ENCODE measurements at regions not wholly inside any gene's neighbourhood (a gene's known extent, or its start where the extent isn't known, plus 50 kb on each side); places are given as distances from the start of the nearest gene placed in this dataset.

DNA sequence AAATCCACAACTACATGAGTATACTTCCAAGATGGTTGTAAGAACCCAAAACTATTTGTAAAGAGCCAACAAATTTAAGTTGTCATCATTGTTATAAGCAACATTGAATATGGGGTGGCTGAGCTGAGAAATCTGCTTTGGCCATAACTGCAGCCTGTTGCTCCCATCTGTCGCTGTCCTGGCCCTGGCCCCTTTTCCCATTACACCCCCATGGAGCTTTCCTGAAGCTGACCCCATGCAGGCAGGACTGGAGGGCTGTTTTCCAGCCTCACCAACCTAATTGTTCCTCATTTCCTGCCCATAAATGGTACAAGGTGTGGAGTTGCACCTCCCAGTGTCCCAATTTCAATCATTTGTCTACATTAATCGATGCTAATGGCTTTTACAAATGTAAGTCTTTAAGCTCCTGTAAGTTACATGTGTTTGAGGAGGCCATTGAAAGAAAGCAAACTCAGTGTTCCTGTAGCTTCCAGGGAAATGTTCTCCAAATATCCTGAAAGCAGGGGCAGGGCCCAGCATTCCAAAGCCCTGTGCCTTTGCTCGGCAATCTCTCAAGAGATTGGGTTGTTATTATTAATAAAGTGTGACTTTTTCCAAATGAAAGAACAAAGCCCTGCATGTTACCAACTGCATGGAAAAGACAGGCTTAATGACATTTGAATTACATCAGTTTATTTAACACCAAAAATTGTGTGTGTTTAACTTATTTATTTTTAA, 545.9 kb downstream of the PLPP3 start:
- DNase-seq (ENCODE audit: low read depth in 1 of 2, low spot score in 1 of 2) = no peak
- TF ChIP-seq SPI1 (IDR thresholded peaks at IDR 0.05; ENCODE audit: borderline replicate concordance, low read depth) (no peak), GABPA (IDR thresholded peaks at IDR 0.05; ENCODE audit: low read depth) (no peak), POLR2AphosphoS5 (IDR thresholded peaks at IDR 0.05; ENCODE audit: low read depth) (no peak)
- TF ChIP-seq, protein P1, sequence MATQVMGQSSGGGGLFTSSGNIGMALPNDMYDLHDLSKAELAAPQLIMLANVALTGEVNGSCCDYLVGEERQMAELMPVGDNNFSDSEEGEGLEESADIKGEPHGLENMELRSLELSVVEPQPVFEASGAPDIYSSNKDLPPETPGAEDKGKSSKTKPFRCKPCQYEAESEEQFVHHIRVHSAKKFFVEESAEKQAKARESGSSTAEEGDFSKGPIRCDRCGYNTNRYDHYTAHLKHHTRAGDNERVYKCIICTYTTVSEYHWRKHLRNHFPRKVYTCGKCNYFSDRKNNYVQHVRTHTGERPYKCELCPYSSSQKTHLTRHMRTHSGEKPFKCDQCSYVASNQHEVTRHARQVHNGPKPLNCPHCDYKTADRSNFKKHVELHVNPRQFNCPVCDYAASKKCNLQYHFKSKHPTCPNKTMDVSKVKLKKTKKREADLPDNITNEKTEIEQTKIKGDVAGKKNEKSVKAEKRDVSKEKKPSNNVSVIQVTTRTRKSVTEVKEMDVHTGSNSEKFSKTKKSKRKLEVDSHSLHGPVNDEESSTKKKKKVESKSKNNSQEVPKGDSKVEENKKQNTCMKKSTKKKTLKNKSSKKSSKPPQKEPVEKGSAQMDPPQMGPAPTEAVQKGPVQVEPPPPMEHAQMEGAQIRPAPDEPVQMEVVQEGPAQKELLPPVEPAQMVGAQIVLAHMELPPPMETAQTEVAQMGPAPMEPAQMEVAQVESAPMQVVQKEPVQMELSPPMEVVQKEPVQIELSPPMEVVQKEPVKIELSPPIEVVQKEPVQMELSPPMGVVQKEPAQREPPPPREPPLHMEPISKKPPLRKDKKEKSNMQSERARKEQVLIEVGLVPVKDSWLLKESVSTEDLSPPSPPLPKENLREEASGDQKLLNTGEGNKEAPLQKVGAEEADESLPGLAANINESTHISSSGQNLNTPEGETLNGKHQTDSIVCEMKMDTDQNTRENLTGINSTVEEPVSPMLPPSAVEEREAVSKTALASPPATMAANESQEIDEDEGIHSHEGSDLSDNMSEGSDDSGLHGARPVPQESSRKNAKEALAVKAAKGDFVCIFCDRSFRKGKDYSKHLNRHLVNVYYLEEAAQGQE (IDR thresholded peaks at IDR 0.05; ENCODE audit: insufficient replicate concordance, low read depth) = no peak
- TF ChIP-seq, protein P2, sequence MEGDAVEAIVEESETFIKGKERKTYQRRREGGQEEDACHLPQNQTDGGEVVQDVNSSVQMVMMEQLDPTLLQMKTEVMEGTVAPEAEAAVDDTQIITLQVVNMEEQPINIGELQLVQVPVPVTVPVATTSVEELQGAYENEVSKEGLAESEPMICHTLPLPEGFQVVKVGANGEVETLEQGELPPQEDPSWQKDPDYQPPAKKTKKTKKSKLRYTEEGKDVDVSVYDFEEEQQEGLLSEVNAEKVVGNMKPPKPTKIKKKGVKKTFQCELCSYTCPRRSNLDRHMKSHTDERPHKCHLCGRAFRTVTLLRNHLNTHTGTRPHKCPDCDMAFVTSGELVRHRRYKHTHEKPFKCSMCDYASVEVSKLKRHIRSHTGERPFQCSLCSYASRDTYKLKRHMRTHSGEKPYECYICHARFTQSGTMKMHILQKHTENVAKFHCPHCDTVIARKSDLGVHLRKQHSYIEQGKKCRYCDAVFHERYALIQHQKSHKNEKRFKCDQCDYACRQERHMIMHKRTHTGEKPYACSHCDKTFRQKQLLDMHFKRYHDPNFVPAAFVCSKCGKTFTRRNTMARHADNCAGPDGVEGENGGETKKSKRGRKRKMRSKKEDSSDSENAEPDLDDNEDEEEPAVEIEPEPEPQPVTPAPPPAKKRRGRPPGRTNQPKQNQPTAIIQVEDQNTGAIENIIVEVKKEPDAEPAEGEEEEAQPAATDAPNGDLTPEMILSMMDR (IDR thresholded peaks at IDR 0.05; ENCODE audit: insufficient read depth, low read length) = no peak
- no peak overlapping the region for H3K4me3 ChIP-seq (replicated peaks; ENCODE audit: insufficient read depth, low read length)
- no peak overlapping the region for H3K27ac ChIP-seq (replicated peaks)
- no peaks in the 10 kb centered on the region for H3K27me3 ChIP-seq (ENCODE audit: insufficient read depth, poor library complexity, severe bottlenecking)

DNA sequence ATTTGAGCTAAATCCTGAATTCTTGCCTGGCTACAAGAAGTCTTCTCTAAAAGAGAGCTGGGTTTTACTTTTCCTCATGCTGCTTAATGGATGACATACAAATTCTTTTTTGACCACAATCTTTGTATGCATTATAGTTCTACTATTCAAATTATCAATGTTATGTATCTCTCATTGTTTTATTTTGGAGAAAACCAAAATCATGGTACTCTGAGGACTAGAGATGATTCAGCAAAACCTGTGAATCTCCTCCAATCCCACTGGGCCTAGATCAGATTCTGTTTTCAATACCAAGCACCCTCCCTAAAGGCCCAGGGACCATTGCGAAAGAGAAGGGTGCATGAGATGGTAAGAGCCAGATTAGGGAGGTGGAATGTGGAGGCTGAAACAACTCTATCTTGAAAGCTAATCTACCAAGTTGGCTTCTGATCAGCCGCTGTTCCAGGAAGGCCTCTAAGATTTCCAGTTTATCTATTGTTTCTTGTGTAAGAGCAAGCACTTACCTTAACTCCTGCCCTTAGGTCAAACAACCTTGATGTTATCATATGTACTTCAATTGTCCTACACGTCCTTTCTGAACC, 547.2 kb downstream of the PLPP3 start:
- TF ChIP-seq, protein P1 (IDR thresholded peaks at IDR 0.05; ENCODE audit: insufficient replicate concordance, low read depth) = no peak
- TF ChIP-seq SPI1 (IDR thresholded peaks at IDR 0.05; ENCODE audit: borderline replicate concordance, low read depth) = no peak
- no peak for TF ChIP-seq GABPA (IDR thresholded peaks at IDR 0.05; ENCODE audit: low read depth)
- no peak for TF ChIP-seq POLR2AphosphoS5 (IDR thresholded peaks at IDR 0.05; ENCODE audit: low read depth)
- TF ChIP-seq, protein P2 (IDR thresholded peaks at IDR 0.05; ENCODE audit: insufficient read depth, low read length) = no peak
- Histone ChIP-seq H3K27ac (replicated peaks) (no peak overlapping the region), H3K4me3 (replicated peaks; ENCODE audit: insufficient read depth, low read length) (no peak overlapping the region), H3K27me3 (ENCODE audit: insufficient read depth, poor library complexity, severe bottlenecking) (no peaks in the 10 kb centered on the region)
- no peak for DNase-seq (ENCODE audit: low read depth in 1 of 2, low spot score in 1 of 2)

DNA sequence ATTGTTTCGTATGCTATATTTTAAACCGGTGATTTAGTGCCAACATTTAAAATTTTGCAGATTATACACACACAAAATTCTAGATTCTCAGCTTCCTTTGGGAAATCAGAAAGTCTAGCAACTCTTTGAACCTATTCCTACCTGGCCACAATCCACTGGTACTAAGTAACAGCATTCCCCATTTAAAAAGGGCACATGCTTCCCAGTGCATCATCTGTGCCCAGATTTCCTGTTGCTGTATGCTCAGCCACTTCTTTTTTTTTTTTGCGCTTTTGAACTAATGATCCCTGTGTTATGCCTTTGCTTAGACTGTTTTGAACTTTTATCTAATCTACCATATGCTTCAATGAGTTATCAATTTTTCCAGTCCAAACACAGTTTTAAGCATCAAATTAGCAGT, 548.4 kb downstream of the PLPP3 start:
- Histone ChIP-seq H3K4me3 (replicated peaks; ENCODE audit: insufficient read depth, low read length) (no peak overlapping the region), H3K27me3 (ENCODE audit: insufficient read depth, poor library complexity, severe bottlenecking) (no peaks in the 10 kb centered on the region), H3K27ac (replicated peaks) (no peak overlapping the region)
- TF ChIP-seq, protein P2 (IDR thresholded peaks at IDR 0.05; ENCODE audit: insufficient read depth, low read length) = no peak
- TF ChIP-seq SPI1 (IDR thresholded peaks at IDR 0.05; ENCODE audit: borderline replicate concordance, low read depth) (no peak), POLR2AphosphoS5 (IDR thresholded peaks at IDR 0.05; ENCODE audit: low read depth) (no peak), GABPA (IDR thresholded peaks at IDR 0.05; ENCODE audit: low read depth) (no peak)
- TF ChIP-seq, protein P1 (IDR thresholded peaks at IDR 0.05; ENCODE audit: insufficient replicate concordance, low read depth) = no peak
- no peak for DNase-seq (ENCODE audit: low read depth in 1 of 2, low spot score in 1 of 2)
